ENCODE measurements at regions not wholly inside any gene's neighbourhood (a gene's known extent, or its start where the extent isn't known, plus 50 kb on each side); places are given as distances from the start of the nearest gene placed in this dataset.
A peak's percentile ranks its signal among the peaks of the same experiment; 100 is the strongest.
"Not testable (repeated sequence)": the region's sequence is repeated elsewhere in the genome, so short reads cannot be mapped to it uniquely, and the experiment has no call there.

DNA sequence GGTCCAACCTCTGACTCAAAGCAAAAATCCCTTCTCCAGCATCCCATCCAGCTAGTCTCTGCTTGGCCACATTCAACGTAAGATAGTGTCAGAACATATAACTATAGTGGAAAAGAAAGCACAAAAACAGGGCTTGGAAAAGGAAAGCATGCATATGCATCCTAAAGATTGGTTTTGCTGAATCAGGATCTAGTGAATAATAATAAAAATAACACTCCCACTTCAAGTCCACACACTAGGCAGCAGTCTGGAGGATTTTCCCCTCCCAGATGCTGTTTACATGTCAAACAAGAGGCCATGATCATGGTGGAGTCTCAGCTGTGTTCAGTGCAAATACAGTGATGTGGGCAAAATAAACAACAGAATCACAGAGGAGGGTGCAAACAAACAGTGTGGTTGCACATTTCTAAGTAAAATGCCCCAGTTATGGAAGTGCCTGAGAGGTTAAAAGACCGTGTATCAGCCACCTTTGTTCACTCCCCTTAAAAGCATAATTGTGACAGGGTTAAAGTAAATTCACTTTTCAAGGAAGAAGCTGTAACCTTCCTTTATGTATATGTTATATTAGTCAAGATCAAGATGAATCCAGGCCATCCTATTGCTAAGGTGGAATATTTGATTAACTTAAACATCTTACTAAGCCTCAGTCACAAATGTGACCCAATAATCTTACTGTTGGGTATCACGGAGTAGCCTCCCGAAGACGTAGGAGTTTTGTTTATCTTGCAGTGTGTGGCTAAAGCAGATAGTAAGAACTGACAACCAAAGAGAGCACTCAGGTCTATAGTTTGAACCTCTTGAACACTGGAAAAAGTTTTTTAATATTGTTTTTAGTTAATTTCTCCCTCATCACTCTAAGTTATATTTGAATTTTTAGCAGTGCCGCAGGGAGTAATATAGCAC, 424.5 kb downstream of the SOX2 start:
- no peak for DNase-seq (ENCODE audit: low spot score)

DNA sequence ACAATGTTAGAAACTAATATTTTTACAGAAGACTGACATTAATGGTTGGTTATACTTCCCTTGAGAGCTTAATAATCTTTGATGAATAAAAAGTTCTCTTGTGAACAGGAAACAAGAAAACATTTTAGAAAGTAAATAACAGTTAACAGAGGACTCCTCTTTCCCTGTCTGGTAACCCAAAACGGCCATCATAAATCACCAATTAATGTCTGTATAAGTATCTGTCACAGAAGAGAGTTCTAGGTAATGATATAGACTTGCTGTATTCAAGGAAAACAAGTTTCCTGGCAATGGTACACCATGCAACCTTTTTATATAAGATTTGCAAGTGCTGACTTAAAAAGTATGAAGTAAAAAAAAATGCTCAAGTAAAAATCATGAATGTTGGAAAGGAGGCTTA, 426.7 kb downstream of the SOX2 start:
- DNase-seq (ENCODE audit: low spot score) = no peak

DNA sequence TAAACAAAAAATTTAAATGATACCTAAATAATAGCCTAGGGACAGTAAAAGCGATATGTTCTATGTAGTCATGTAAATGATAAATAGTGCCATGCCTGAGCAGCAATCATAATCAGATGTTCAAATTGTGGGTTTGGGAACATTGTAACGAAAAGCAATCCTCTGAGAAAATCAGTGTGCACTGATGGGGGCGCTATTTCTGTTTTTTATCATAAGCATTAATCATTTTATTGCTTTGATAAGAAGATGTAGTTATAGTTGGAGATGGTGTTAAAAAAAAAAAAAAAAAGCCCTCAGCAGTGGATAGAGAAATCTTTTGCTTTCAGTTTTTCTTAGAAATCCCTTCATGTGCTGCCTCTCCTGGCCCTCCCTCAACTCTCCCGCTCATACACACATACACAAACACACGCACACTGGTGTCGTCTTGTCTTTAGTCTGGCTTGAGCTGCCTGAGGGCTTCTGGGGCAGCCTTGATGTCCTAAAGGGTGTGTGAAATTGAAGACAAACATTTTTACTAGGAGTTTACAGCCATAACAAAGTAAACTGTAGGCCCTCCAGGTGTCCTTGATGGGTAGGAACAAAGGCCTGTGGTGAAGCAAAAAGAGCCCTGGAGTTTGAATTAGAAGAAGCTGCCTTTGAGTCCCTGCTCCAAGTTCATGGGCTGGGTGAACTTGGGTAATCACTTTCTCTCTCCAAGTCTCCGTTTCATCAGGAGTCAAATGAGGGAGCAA, 428.1 kb downstream of the SOX2 start:
- DNase-seq (ENCODE audit: low spot score) = no peak

DNA sequence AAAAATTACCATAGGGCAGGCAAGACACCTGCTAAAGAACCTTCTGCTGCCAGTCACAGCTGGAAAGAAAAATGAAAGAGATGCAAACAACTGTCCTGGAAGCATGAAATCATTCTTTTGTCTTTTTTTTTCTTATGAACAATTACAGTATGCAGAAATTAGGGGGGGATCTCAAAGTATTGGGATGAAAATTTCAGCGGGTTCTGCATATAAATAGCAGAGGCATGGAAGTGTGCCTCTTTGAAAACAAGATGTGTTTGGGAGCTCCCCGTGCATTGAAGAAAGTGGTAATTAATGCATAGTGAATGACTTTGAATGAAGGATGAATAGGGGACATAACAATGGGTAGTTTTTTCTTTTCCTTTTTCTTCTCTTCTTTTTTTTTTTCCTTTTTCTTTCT, 431.2 kb downstream of the SOX2 start:
- DNase-seq (ENCODE audit: low spot score) = no peak

DNA sequence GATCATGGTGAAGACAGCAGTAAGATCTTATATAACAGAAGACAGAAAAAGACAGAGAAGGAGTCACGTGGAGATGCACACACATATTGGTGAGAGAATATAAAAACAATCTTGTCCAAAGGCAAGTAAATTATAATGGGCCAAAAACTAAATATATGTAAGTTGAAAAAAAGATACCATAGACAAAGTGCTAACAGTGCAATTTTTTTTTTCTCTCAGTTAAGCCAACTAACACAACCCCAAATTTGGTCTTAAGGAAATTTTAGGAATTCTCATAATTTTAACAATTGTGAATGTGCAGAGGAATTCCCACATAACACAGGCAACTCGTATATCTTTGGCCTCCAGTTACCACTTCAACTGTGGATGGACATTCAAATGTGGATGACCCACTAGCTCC, 432.2 kb downstream of the SOX2 start:
- no peak for DNase-seq (ENCODE audit: low spot score)

DNA sequence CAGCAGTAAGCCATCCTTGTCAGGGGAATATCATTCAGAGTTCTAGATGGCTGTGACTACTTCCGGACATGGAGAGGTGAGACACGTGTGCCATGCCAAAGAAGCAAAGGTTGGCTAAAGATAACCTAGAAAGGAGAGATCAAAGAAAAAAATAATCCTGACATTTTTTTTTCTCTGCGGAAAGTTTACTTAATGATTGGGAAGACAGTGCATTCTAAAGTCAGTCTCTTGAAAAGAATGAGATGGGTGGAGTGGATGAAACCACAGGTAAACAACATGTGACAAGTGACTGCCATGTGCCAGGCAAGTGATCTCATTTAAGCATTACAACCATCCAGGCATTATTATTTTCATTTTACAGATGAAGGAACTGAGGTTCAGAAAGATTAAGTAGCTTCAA, 436.6 kb downstream of the SOX2 start:
- no peak for DNase-seq (ENCODE audit: low spot score)

DNA sequence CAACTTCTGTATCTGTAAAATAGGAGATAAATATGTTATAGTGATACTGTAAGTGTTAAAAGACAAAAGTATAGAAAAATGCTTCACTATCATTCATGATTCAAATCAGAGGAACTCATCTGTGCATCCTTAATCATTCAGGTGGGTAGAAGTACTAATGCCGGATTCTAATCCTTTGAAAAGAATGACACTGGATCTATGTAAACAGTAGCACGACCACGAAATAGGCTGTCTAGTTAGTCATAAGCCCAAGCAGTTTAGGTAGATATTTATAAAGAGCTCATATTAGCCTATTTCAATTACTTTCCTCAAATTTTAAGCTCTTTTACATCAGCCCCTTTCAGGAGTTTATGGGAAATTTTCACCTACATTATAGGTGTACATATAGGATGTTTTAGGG, 437.9 kb downstream of the SOX2 start:
- DNase-seq (ENCODE audit: low spot score) = no peak

DNA sequence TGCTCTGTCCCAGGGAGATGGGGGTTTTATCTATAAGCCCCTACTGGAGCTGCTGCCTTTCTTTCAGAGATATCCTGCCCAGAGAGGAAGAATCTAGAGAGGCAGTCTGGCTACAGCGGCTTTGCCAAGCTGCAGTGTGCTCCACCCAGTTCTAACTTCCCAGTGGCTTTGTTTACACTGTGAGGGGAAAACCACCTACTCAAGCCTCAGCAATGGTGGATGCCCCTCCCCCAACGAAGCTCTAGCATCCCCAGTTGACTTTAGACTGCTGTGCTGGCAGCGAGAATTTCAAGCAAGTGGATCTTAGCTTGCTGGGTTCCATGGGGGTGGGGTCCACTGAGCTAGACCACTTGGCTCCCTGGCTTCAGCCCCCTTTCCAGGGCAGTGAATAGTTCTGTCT, 444.6 kb downstream of the SOX2 start:
- not testable (repeated sequence) for DNase-seq (ENCODE audit: low spot score)

DNA sequence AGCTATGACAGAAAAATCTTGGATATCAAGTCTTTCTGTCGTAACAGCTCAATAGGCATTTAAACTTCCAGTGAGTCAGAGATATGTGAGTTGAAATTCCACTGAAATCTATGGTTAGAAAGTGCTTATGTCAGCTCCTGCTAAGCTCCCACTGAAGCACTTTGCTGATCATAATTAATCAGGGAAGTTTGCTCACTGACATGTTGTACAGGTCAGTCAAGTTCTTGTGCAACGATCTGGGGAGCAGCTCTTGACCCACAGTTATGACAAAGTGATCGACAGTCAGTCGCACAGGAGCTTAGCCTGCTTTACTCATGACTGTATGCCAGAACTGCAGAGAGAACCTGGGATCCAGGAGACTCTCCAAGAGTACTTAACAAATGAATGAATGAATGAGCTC, 453.5 kb downstream of the SOX2 start:
- no peak for DNase-seq (ENCODE audit: low spot score)

DNA sequence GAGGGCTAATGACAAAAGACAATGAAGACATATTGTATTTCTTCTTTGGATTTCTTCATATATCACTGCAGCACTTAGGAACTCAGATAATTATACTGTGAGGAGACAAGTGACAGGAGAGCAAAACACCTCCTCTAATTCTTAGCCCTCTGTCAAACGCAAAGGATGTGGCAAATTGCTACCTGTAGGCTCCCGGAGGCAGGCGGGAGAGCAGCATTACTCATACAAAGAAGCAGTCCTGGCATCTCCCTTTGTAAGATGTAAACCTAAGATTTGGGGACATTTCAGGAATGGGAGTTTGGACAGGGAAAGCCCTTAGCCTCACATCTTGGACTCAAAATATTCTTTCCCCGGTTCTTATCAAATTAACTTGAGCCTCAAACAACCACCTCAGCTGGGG, 460.8 kb downstream of the SOX2 start:
- no peak for DNase-seq (ENCODE audit: low spot score)

DNA sequence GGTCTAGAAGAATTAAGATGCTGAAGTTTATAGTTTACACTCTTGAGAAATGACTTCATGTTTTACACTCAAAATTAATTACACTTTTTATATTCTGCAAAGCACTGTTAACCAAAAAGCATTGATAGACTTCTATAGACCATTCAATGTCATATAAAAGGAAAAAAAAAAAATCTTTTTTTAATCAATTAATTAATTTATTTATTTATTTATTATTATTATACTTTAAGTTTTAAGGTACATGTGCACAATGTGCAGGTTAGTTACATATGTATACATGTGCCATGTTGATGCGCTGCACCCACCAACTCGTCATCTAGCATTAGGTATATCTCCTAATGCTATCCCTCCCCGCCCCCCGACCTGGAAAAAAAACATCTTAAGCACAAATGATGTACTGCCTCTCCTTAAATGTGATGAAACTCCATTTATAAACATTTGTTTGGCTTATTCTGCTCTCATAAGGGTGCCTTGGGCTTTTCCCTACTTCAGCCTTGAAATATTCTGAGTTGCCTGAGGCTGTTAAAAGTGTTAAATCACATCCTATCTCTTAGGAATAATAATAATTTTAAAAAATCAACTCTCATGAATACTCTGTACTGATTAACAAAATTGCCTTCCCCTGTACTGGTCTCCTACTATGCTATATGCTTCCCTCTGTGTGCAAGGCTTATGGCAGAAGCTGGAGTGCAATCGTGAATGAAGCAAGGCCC, 466.9 kb downstream of the SOX2 start:
- DNase-seq (ENCODE audit: low spot score) = no peak

DNA sequence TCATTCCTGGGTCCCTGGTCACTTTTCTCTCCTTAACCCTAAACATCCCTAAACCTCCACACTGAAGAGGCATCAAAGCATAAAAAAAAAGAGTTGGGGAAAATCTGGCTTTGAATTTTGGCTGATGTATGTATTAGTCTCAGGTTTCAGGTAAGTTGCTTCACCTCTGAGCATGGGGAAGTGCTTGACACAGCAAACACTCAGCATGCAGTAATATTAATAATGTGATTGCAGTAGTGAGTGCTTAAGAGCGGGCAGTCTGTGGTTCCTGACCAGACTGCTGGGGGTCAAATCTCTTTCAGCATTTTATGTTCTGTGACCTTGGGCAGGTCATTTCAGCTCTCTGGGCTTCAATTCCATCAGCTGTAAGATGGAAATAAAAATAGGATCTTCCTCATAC, 467.9 kb downstream of the SOX2 start:
- no peak for DNase-seq (ENCODE audit: low spot score)

DNA sequence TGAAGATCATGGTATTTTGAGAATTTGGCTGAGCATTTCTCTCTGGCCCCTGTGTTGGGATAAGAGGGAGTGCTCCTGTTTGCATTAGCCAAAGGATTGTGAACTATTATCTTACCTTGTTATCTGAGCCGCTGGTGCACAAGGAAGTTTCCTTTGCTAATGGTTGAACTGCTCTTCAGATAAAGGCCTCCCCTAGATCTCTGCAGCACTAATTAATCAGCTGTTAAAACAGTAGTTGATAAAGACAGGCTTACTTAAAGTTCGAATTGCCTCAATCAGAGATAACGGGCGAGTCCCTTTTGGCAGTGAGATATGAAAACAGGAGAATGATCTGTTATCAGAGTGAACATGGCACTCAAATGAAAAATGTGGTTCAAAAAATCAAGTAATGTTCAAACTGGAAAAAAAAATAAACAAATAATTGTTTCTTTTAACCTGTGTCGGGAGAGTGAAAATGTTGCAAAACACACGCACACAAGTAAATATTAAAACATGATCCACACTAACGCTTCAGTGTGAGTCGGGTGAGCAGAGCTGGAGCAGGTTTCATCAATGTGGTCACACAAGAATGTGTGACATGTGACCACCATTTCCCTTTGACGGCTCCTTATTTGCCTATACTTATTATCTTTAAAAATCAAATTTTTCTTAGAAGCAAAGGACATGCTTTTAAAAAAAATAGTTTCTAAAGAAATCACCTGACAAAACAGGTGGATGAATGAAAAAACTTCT, 469.1 kb downstream of the SOX2 start:
- no peak for DNase-seq (ENCODE audit: low spot score)

DNA sequence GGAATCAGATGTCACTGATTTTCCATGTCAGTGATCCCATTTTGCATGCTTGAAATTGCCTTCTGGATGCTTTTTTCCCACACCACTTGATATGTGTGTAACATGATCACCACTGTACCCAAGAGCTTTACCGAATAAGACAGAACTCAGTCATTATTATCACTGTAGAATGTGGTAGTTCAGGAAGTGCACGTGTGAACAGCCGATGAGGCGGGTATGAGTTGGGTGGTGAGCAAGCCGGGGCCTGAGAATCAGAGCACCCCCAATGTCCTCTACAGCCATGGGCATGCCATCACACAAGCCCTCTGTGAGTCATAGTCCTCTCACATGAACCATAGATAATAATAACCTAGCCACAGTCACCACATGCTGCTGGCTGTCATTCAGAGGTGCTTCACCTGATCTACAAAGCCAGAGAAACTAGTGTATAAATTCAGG, 470.8 kb downstream of the SOX2 start:
- peak; percentile 83 for DNase-seq (ENCODE audit: low spot score)

DNA sequence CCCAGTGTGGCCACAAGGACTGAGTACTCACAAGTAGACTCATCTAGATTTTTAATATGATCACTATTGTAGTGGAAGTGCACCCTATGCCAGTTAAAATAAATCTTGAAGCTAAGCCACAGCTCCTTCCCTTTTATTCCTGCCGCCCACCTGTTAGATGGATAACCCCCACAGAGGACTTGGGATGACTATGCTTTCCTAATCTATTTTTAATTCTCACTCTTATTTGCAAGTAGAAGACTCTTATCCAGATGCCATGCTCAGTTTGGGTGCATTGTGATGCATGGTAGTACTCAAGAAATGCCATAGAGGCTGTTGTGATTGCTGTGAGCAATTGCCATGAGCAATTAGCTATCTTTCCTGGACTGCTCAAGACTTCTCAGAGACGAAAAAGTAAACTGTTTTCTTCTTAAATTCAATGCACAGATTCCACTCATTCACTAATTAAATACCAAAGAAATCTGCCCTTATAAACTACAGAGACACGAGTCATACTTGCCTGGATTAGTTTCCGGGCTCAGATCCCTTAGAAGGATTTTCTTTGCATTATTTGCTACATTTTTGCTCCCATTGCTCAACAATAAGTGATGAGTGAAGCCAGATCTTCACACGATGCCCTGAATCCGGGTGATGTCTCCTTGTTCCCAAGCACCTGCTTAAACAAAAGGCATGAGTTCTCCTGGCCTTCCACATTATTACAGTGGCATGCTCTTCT, 472.1 kb downstream of the SOX2 start:
- DNase-seq (ENCODE audit: low spot score) = no peak

DNA sequence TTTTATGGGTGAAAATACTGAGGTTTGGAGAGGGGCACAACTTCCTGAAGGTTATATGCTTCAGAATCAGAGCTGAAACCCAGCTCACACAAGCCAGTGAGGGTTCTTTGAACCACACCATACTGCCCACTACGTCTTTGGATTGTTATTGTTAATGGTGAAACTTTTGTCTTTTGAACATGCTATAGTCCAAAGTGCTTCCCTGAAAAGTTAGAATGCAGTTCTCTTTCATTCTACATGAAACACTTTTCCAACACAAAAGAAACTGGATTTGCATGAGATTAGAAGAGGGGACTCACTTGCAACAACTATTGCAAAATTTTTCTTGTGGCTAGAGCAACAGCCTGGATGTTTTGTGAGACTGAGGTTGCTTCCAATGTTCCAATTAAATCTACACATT, 473.6 kb downstream of the SOX2 start:
- no peak for DNase-seq (ENCODE audit: low spot score)

DNA sequence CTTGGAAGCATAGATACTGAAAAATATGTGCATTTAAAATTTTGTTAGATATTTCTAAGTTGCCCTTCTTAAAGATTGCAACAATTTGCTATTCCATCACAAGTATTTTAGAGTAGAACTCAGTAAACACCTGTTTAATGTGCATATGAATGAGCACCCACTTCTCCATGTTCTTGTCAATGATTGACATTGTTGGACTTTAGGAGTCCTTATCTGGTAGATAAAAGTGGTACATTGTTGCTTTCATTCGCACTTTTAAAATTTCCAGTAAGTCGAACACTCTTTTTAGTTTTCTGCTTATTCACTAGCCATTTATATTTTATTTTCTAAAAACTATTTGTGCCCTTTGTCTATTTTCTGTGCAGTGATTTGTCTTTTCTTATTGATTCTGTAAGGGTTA, 478.3 kb downstream of the SOX2 start:
- no peak for DNase-seq (ENCODE audit: low spot score)

DNA sequence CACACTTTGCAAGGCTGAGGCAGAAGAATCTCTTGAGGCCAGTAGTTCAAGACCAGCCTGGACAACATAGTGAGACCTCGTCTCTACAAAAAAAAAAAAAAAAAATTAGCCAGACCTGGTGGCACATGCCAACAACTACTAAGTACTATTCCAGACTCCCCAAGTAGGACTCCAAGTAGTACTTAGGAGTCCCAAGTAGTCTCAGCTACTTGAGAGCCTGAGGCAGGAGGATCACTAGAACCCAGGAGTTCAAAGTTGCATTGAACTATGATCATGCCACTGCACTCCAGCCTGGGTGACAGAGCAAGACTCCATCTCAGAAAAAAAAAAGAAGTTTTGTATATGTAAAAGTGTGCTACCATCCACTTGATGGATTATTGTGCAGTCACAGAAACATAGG, 486.6 kb downstream of the SOX2 start:
- DNase-seq (ENCODE audit: low spot score) = no peak

DNA sequence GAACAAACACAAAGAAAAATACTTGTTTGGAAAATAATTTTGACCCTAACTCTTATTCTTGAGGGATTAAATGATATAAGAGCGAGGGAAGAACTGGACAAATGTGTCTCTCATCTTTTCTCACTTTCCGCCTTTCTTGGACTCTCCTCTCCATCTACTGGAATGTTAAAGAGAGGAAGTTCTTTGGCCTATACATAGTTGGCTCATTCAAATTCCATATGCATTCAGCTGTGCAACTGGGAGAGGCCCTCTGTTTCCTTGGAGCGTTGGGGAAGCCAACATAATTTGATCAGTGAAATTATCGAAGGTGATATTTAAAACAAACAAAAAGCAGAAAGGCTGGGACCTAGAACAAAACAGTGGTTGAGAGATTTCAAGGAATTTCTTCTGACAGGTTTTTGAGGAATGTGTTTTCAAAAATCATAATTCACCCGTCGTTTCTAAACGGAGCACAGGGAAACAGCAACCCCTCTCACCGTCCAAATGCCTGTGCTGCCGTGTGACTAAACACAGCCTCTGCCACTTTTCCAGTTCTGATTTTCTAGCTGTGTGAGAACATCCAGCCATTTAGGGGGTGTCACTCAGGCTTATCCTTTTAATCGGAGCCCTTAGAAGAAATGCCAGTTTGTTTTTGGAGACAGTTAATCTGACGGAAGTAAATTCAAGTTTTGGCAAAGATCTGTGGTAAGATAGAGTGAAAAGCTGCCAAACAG, 489.9 kb downstream of the SOX2 start:
- no peak for DNase-seq (ENCODE audit: low spot score)

DNA sequence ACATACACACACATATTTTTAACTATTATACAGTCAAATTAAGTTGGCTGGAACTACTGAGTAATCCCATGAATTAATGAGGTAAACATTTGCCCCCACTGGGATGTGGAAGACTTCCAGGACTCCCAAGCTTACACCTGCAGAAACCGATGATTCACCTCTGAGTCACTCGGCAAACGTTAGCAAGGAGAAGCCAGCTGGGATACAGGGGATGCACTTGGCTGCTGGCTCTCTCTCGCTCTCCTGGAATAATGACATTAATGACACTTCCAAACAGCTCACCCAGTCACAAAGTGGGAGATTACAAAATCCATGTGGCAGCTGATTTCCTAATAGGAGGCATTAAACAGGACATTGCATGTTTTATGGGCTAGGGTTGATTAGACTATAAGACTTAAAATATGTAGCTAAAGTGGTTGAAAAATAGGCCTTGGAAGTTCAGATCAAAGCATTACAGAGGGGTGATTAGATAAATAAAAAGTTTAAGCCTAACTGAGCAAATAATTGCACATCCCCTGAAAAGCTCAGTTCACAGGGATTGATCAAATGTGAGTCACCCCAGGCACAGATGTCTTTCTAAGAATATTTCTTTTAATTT, 500.9 kb downstream of the SOX2 start:
- DNase-seq (ENCODE audit: low spot score) = peak; percentile 92
